HL-60 (cell line): ENCODE measurements at regions not wholly inside any gene's neighbourhood (a gene's known extent, or its start where the extent isn't known, plus 50 kb on each side); places are given as distances from the start of the nearest gene placed in this dataset.

Experiments used
- CTCF ChIP-seq: IDR thresholded peaks from one replicate; pipeline ENCODE4 v1.5.1; 2011; ENCODE audit warnings: low read length, control low read depth, inconsistent platforms; ENCODE audit not compliant: insufficient read depth
- GABPA ChIP-seq: IDR thresholded peaks from 2 replicates; pipeline ENCODE4 v1.6.1; 2012; ENCODE audit warnings: low read depth
- POLR2AphosphoS5 ChIP-seq: IDR thresholded peaks from 2 replicates; pipeline ENCODE4 v1.6.1; 2012; ENCODE audit warnings: low read depth
- REST ChIP-seq: IDR thresholded peaks from 2 replicates; pipeline ENCODE4 v1.6.1; 2012; ENCODE audit warnings: low read depth; ENCODE audit not compliant: insufficient replicate concordance

- TF ChIP-seq CTCF (no peak), POLR2AphosphoS5 (no peak), REST (no peak), GABPA (no peak)
Measured at GRCh38 chr1:222991177-222991576, 151.9 kb downstream of the TLR5 start.
